H9 (cell line): ENCODE measurements at regions not wholly inside any gene's neighbourhood (a gene's known extent, or its start where the extent isn't known, plus 50 kb on each side); places are given as distances from the start of the nearest gene placed in this dataset.

Experiments
- DNase-seq: peaks from one replicate; pipeline ENCODE4 v3.0.0-alpha.2; 2017
- H2AFZ ChIP-seq: one replicate; pipeline ENCODE4 v1.6.1; 2013; ENCODE audit warnings: mild to moderate bottlenecking, low read length, control low read depth, moderate library complexity
- H2AK5ac ChIP-seq: 2 replicates; pipeline ENCODE4 v1.6.1; 2013; ENCODE audit warnings: low read length, control low read depth, mixed read lengths; ENCODE audit not compliant: insufficient read length
- H2BK120ac ChIP-seq: one replicate; pipeline ENCODE4 v1.6.1; 2013; ENCODE audit warnings: low read depth, mild to moderate bottlenecking, low read length, control low read depth, inconsistent platforms; ENCODE audit not compliant: poor library complexity, severe bottlenecking
- H2BK12ac ChIP-seq: 2 replicates; pipeline ENCODE4 v1.6.1; 2013; ENCODE audit warnings: low read length, control low read depth, mixed read lengths, low read depth; ENCODE audit not compliant: insufficient read length
- H2BK15ac ChIP-seq: 2 replicates; pipeline ENCODE4 v1.6.1; 2013; ENCODE audit warnings: low read depth, low read length, control low read depth
- H2BK20ac ChIP-seq: one replicate; pipeline ENCODE4 v1.6.1; 2013; ENCODE audit warnings: low read depth, mild to moderate bottlenecking, low read length, control low read depth, inconsistent platforms; ENCODE audit not compliant: poor library complexity, severe bottlenecking
- H2BK5ac ChIP-seq: 2 replicates; pipeline ENCODE4 v1.6.1; 2013; ENCODE audit warnings: low read length, control low read depth, mixed read lengths; ENCODE audit not compliant: insufficient read length
- H3K14ac ChIP-seq: 2 replicates; pipeline ENCODE4 v1.6.1; 2013; ENCODE audit warnings: low read length, control low read depth; ENCODE audit not compliant: insufficient read depth
- H3K18ac ChIP-seq: 2 replicates; pipeline ENCODE4 v1.6.1; 2013; ENCODE audit warnings: low read depth, mild to moderate bottlenecking, mixed read lengths, low read length, control low read depth; ENCODE audit not compliant: insufficient read length
- H3K23ac ChIP-seq: 2 replicates; pipeline ENCODE4 v1.6.1; 2013; ENCODE audit warnings: low read length, control low read depth, mixed read lengths, low read depth; ENCODE audit not compliant: insufficient read length
- H3K23me2 ChIP-seq: 2 replicates; pipeline ENCODE4 v1.6.1; 2013; ENCODE audit warnings: low read depth, mild to moderate bottlenecking, mixed read lengths, low read length, control low read depth; ENCODE audit not compliant: insufficient read length, poor library complexity, severe bottlenecking
- H3K27ac ChIP-seq: 2 replicates; pipeline ENCODE4 v1.5.1; 2013; ENCODE audit warnings: low read length, control low read depth, mixed read lengths, low read depth; ENCODE audit not compliant: insufficient read length
- H3K27me3 ChIP-seq: 2 replicates; pipeline ENCODE4 v1.6.1; 2013; ENCODE audit warnings: low read length, control low read depth, inconsistent platforms; ENCODE audit not compliant: insufficient read depth
- H3K4ac ChIP-seq: 2 replicates; pipeline ENCODE4 v1.6.1; 2013; ENCODE audit warnings: low read depth, mild to moderate bottlenecking, control low read depth, inconsistent platforms, low read length, moderate library complexity
- H3K4me1 ChIP-seq: 2 replicates; pipeline ENCODE4 v1.6.1; 2013; ENCODE audit warnings: low read length, control low read depth, inconsistent platforms; ENCODE audit not compliant: insufficient read depth
- H3K4me2 ChIP-seq: 2 replicates; pipeline ENCODE4 v1.6.1; 2013; ENCODE audit warnings: low read length, control low read depth, mixed read lengths; ENCODE audit not compliant: insufficient read length, insufficient read depth
- H3K56ac ChIP-seq: 2 replicates; pipeline ENCODE4 v1.6.1; 2013; ENCODE audit warnings: low read depth, mild to moderate bottlenecking, mixed read lengths, low read length, control low read depth; ENCODE audit not compliant: insufficient read length
- H3K79me1 ChIP-seq: 2 replicates; pipeline ENCODE4 v1.6.1; 2013; ENCODE audit warnings: low read depth, mild to moderate bottlenecking, moderate library complexity, low read length, control low read depth, inconsistent platforms; ENCODE audit not compliant: insufficient read depth, poor library complexity, severe bottlenecking
- H3K79me2 ChIP-seq: 2 replicates; pipeline ENCODE4 v1.6.1; 2013; ENCODE audit warnings: low read length, control low read depth, inconsistent platforms; ENCODE audit not compliant: insufficient read depth
- H3K9ac ChIP-seq: 2 replicates; pipeline ENCODE4 v1.6.1; 2013; ENCODE audit warnings: low read length, control low read depth, mixed read lengths; ENCODE audit not compliant: insufficient read length; ENCODE audit errors: extremely low read depth
- H3K9me3 ChIP-seq: one replicate; pipeline ENCODE4 v1.6.1; 2013; ENCODE audit warnings: low read depth, low read length, inconsistent platforms; ENCODE audit not compliant: control insufficient read depth
- H3T11ph ChIP-seq: one replicate; pipeline ENCODE4 v1.6.1; 2013; ENCODE audit warnings: mild to moderate bottlenecking, low read length, control low read depth, inconsistent platforms
- H4K20me1 ChIP-seq: one replicate; pipeline ENCODE4 v1.6.1; 2013; ENCODE audit not compliant: control insufficient read depth, insufficient read length, insufficient read depth
- H4K5ac ChIP-seq: 2 replicates; pipeline ENCODE4 v1.6.1; 2013; ENCODE audit warnings: low read depth, mild to moderate bottlenecking, mixed read lengths, low read length, control low read depth; ENCODE audit not compliant: insufficient read length
- H4K8ac ChIP-seq: replicated peaks from 2 replicates; pipeline ENCODE4 v1.6.1; 2013; ENCODE audit warnings: low read length, control low read depth, mixed read lengths, low read depth; ENCODE audit not compliant: insufficient read length
- H4K91ac ChIP-seq: 2 replicates; pipeline ENCODE4 v1.6.1; 2013; ENCODE audit warnings: low read depth, mild to moderate bottlenecking, moderate library complexity, mixed read lengths, low read length, control low read depth; ENCODE audit not compliant: insufficient read length
- H3K27ac Mint-ChIP-seq, 3 experiments: 2 replicates in 2 of 3; 3 replicates in 1 of 3; pipeline ENCODE4 v1.8.0; 2020 to 2021; ENCODE audit warnings: mixed read lengths in 3 of 3, mild to moderate bottlenecking in 1 of 3, moderate library complexity in 1 of 3
- H3K27me3 Mint-ChIP-seq: 2 replicates; pipeline ENCODE4 v1.8.0; 2021; ENCODE audit warnings: low read depth, mild to moderate bottlenecking, moderate library complexity, mixed read lengths
- H3K36me3 Mint-ChIP-seq, 3 experiments: 2 replicates in 2 of 3; 3 replicates in 1 of 3; pipeline ENCODE4 v1.8.0; 2020 to 2021; ENCODE audit warnings: low read depth in 3 of 3, mixed read lengths in 3 of 3; ENCODE audit not compliant: insufficient read depth in 1 of 3
- H3K4me1 Mint-ChIP-seq, 2 experiments: 2 replicates each; pipeline ENCODE4 v1.8.0; 2020; ENCODE audit warnings: mixed read lengths in 2 of 2
- H3K4me3 Mint-ChIP-seq, 2 experiments: 2 replicates in 1 of 2; 3 replicates in 1 of 2; pipeline ENCODE4 v1.8.0; 2020 to 2021; ENCODE audit warnings: mild to moderate bottlenecking in 2 of 2, mixed read lengths in 2 of 2, moderate library complexity in 1 of 2
- H3K9me3 Mint-ChIP-seq, 2 experiments: 2 replicates in 1 of 2; 3 replicates in 1 of 2; pipeline ENCODE4 v1.8.0; 2020; ENCODE audit warnings: mild to moderate bottlenecking in 2 of 2, mixed read lengths in 2 of 2, moderate library complexity in 1 of 2
- CTCF ChIP-seq: fragments of 200-600 bp; sonication (generic); conservative IDR thresholded peaks from 3 replicates; pipeline ENCODE4 v1.8.0; 2021; ENCODE audit warnings: antibody characterized with exemption, mild to moderate bottlenecking
- WGBS: extraction: QIAGEN DNeasy Blood & Tissue Kit; methylation state at CpG from one replicate; pipeline ENCODE4 v1.1.7; 2013; ENCODE audit warnings: missing lambda C conversion rate, low lambda C conversion rate, mixed read lengths; ENCODE audit not compliant: insufficient read length; ENCODE audit errors: extremely low coverage; 5-methylcytosine and 5-hydroxymethylcytosine counted together

GRCh38 chr15:98413933-98414546, 234.3 kb upstream of the IGF1R start:
- H4K91ac ChIP-seq, result no peak overlapping the region
- no peak overlapping the region for H3K4me3 Mint-ChIP-seq
- no CpG with 5 or more reads among the region's 13 CpGs for WGBS

More at GRCh38 chr15:98413933-98414546, 234.3 kb upstream of the IGF1R start:
- Histone ChIP-seq H2BK5ac (no peak overlapping the region), H3K23me2 (no peaks in the 10 kb centered on the region), H2BK15ac (no peak overlapping the region), H3K23ac (no peak overlapping the region), H3K56ac (no peak overlapping the region), H3K4me1 (no peaks in the 10 kb centered on the region), H2AK5ac (no peak overlapping the region), H2BK120ac (no peak overlapping the region), H3K79me2 (no peaks in the 10 kb centered on the region), H3K4ac (no peak overlapping the region), H3T11ph (no peak overlapping the region), H3K9me3 (no peaks in the 10 kb centered on the region), H4K20me1 (no peaks in the 10 kb centered on the region), H3K79me1 (no peaks in the 10 kb centered on the region), H3K27ac (no peak overlapping the region), H4K8ac (no peak overlapping the region), H3K27me3 (no peaks in the 10 kb centered on the region), H3K18ac (no peak overlapping the region), H3K9ac (no peak overlapping the region), H2BK12ac (no peak overlapping the region), H2AFZ (no peak overlapping the region), H3K4me2 (no peak overlapping the region), H4K5ac (no peak overlapping the region), H2BK20ac (no peak overlapping the region), H3K14ac (no peak overlapping the region)
- TF ChIP-seq CTCF, result no peak
- H3K27ac Mint-ChIP-seq, result no peak overlapping the region
- H3K4me1 Mint-ChIP-seq, result peaks cover 3 to 9% of the 10 kb centered on the region in 2 experiments; a peak in 3 of 4 replicates
- no peaks in the 10 kb centered on the region; a peak in 1 of 7 replicates for H3K36me3 Mint-ChIP-seq
- no peak for DNase-seq
- peaks cover 4 to 5% of the 10 kb centered on the region in 2 experiments; a peak in 2 of 5 replicates for H3K9me3 Mint-ChIP-seq
- H3K27me3 Mint-ChIP-seq, result peaks cover 11% of the 10 kb centered on the region
